ENCODE measurements at regions not wholly inside any gene's neighbourhood (a gene's known extent, or its start where the extent isn't known, plus 50 kb on each side); places are given as distances from the start of the nearest gene placed in this dataset.
"Not testable (repeated sequence)": the region's sequence is repeated elsewhere in the genome, so short reads cannot be mapped to it uniquely, and the experiment has no call there.

GRCh38 chr2:17188721-17189120 lies 329.5 kb downstream of the RAD51AP2 start:
- no peak for FAIRE-seq

- FAIRE-seq = no peak
Measured at GRCh38 chr2:17184512-17184911, 333.7 kb downstream of the RAD51AP2 start.

GRCh38 chr2:17182399-17182798 lies 335.8 kb downstream of the RAD51AP2 start:
- no peak for FAIRE-seq

GRCh38 chr2:17181051-17181752 lies 337.0 kb downstream of the RAD51AP2 start:
- FAIRE-seq = no peak

GRCh38 chr2:17179145-17179808 lies 339.0 kb downstream of the RAD51AP2 start:
- no peak for FAIRE-seq

- FAIRE-seq = no peak
Measured at GRCh38 chr2:17177088-17177487, 341.2 kb downstream of the RAD51AP2 start.

GRCh38 chr2:17171446-17172049 lies 346.7 kb downstream of the RAD51AP2 start:
- no peak for FAIRE-seq

- FAIRE-seq = no peak
Measured at GRCh38 chr2:17166506-17166905, 351.7 kb downstream of the RAD51AP2 start.

GRCh38 chr2:17164550-17164949 lies 353.7 kb downstream of the RAD51AP2 start:
- FAIRE-seq = no peak

- FAIRE-seq = no peak
Measured at GRCh38 chr2:17163638-17164037, 354.6 kb downstream of the RAD51AP2 start.

- FAIRE-seq = no peak
Measured at GRCh38 chr2:17162713-17163112, 355.5 kb downstream of the RAD51AP2 start.

GRCh38 chr2:17160594-17160993 lies 357.6 kb downstream of the RAD51AP2 start:
- FAIRE-seq = no peak

GRCh38 chr2:17156086-17156485 lies 362.2 kb downstream of the RAD51AP2 start:
- no peak for FAIRE-seq

GRCh38 chr2:17149945-17150344 lies 368.3 kb downstream of the RAD51AP2 start:
- no peak for FAIRE-seq

- no peak for FAIRE-seq
Measured at GRCh38 chr2:17148407-17149145, 369.7 kb downstream of the RAD51AP2 start.

- no peak for FAIRE-seq
Measured at GRCh38 chr2:17146358-17146757, 371.9 kb downstream of the RAD51AP2 start.

GRCh38 chr2:17136877-17137276 lies 381.4 kb downstream of the RAD51AP2 start:
- no peak for FAIRE-seq

- FAIRE-seq = no peak
Measured at GRCh38 chr2:17136231-17136630, 382.0 kb downstream of the RAD51AP2 start.

- FAIRE-seq = no peak
Measured at GRCh38 chr2:17135619-17136018, 382.6 kb downstream of the RAD51AP2 start.

GRCh38 chr2:17133052-17133671 lies 385.1 kb downstream of the RAD51AP2 start:
- FAIRE-seq = no peak

- not testable (repeated sequence) for FAIRE-seq
Measured at GRCh38 chr2:17130627-17131026, 387.6 kb downstream of the RAD51AP2 start.

GRCh38 chr2:17125989-17126620 lies 392.1 kb downstream of the RAD51AP2 start:
- no peak for FAIRE-seq

All from A204.1 (cell line).